ENCODE measurements at regions not wholly inside any gene's neighbourhood (a gene's known extent, or its start where the extent isn't known, plus 50 kb on each side); places are given as distances from the start of the nearest gene placed in this dataset.

- 57% methylated on average over 4 of the region's 4 CpGs for WGBS, 2 donors
- Histone ChIP-seq H3K36me3 (no peaks in the 10 kb centered on the region), H3K27ac (no peak overlapping the region), H3K4me3 (no peak overlapping the region), H3K4me1 (no peaks in the 10 kb centered on the region), H3K9me3 (peaks cover 0 to 10% (median 0%) of the 10 kb centered on the region in 4 donors), H3K27me3 (no peaks in the 10 kb centered on the region)
- DNase-seq (ENCODE audit: low spot score in 2 of 2): no peak
- TF ChIP-seq POLR2A (IDR thresholded peaks at IDR 0.05): no peak
- TF ChIP-seq EP300 (IDR thresholded peaks at IDR 0.05): no peak
- TF ChIP-seq CTCF (IDR thresholded peaks at IDR 0.05): no peak
Observed at GRCh38 chr14:96629558-96630222, 127.5 kb downstream of the PAPOLA start.

DNA sequence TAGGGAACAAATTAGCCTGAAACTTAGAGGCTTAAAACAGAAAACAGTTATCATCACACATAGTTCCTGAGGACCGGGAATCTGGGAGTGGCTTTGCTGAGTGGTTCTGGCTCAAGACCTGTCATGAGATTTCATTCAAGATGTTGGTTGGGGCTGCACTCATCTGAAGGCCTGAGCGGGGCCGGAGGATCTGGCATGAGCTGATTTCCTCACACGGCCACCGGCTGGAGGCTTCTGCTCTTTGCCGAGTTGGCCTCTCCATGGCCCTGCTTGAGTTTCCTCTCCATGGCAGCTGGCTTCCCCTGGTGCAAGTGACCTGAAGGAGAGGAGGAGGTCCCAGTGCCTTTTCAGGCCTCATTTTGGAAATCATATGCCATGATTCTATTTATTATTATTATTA is 128.1 kb downstream of the PAPOLA start:
- 95 to 97% methylated on average over 6 of the region's 6 CpGs for WGBS, 2 donors
- TF ChIP-seq EP300 (IDR thresholded peaks at IDR 0.05) (no peak), CTCF (IDR thresholded peaks at IDR 0.05) (no peak), POLR2A (IDR thresholded peaks at IDR 0.05) (no peak)
- no peaks in the 10 kb centered on the region for H3K36me3 ChIP-seq
- H3K9me3 ChIP-seq: peaks cover 0 to 10% (median 0%) of the 10 kb centered on the region in 4 donors
- H3K4me3 ChIP-seq: no peak overlapping the region
- no peak for DNase-seq (ENCODE audit: low spot score in 2 of 2)
- no peak overlapping the region for H3K27ac ChIP-seq
- H3K27me3 ChIP-seq: no peaks in the 10 kb centered on the region
- no peaks in the 10 kb centered on the region for H3K4me1 ChIP-seq

DNA sequence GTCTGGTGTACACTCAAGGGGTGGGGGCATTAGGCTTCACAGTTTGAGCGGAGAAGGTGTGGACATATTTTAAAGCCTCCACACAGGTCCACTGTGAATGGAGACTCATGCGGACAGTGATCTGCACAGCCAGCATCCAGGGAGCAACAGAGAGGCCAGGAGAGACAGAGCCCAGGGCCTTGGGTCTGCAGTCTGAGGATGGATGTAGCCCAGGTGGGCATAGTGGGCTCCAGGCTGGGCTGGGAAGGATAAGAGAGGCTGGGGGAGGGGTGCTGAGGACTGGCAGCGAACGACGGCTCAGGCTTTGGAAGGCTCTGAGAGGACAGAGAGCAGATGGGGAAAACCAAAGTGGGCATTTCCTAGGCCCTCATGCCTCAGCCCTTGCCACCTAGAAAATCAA is 128.8 kb downstream of the PAPOLA start:
- TF ChIP-seq EP300 (IDR thresholded peaks at IDR 0.05) (no peak), CTCF (IDR thresholded peaks at IDR 0.05) (no peak), POLR2A (IDR thresholded peaks at IDR 0.05) (no peak)
- WGBS, 2 donors: 87 to 91% methylated on average over 5 of the region's 5 CpGs
- Histone ChIP-seq H3K4me3 (no peak overlapping the region), H3K9me3 (peaks cover 0 to 10% (median 0%) of the 10 kb centered on the region in 4 donors), H3K27me3 (no peaks in the 10 kb centered on the region), H3K27ac (no peak overlapping the region), H3K4me1 (no peaks in the 10 kb centered on the region), H3K36me3 (no peaks in the 10 kb centered on the region)
- DNase-seq (ENCODE audit: low spot score in 2 of 2): no peak

- Histone ChIP-seq H3K9me3 (peaks cover 0 to 10% (median 0%) of the 10 kb centered on the region in 4 donors), H3K36me3 (no peaks in the 10 kb centered on the region), H3K27ac (no peak overlapping the region), H3K4me1 (no peaks in the 10 kb centered on the region), H3K4me3 (no peak overlapping the region), H3K27me3 (no peaks in the 10 kb centered on the region)
- DNase-seq (ENCODE audit: low spot score in 2 of 2): no peak
- 75 to 91% methylated on average over 16 to 17 of the region's 17 CpGs for WGBS, 2 donors
- no peak for TF ChIP-seq EP300 (IDR thresholded peaks at IDR 0.05)
- TF ChIP-seq POLR2A (IDR thresholded peaks at IDR 0.05): no peak
- no peak for TF ChIP-seq CTCF (IDR thresholded peaks at IDR 0.05)
Observed at GRCh38 chr14:96631621-96632362, 129.6 kb downstream of the PAPOLA start.

- Histone ChIP-seq H3K27me3 (no peaks in the 10 kb centered on the region), H3K9me3 (peaks cover 0 to 10% (median 0%) of the 10 kb centered on the region in 4 donors), H3K27ac (no peak overlapping the region), H3K36me3 (no peaks in the 10 kb centered on the region), H3K4me1 (no peaks in the 10 kb centered on the region), H3K4me3 (no peak overlapping the region)
- TF ChIP-seq EP300 (IDR thresholded peaks at IDR 0.05) (no peak), CTCF (IDR thresholded peaks at IDR 0.05) (no peak), POLR2A (IDR thresholded peaks at IDR 0.05) (no peak)
- WGBS, 2 donors: 72 to 78% methylated on average over 8 of the region's 8 CpGs
- no peak for DNase-seq (ENCODE audit: low spot score in 2 of 2)
Observed at GRCh38 chr14:96632363-96632758, 130.2 kb downstream of the PAPOLA start.
